WTC11 (cell line): ENCODE measurements at regions not wholly inside any gene's neighbourhood (a gene's known extent, or its start where the extent isn't known, plus 50 kb on each side); places are given as distances from the start of the nearest gene placed in this dataset.

Source experiments
- ATF2 ChIP-seq: sonication (generic); formaldehyde crosslinking; IDR thresholded peaks from 2 replicates; pipeline ENCODE4 v1.8.1; 2022; ENCODE audit warnings: low read depth, missing genetic modification reagents, borderline replicate concordance
- ATF3 ChIP-seq: sonication (generic); formaldehyde crosslinking; conservative IDR thresholded peaks from 2 replicates; pipeline ENCODE4 v1.8.1; 2022; ENCODE audit warnings: mild to moderate bottlenecking, missing genetic modification reagents
- CREM ChIP-seq: sonication (generic); formaldehyde crosslinking; IDR thresholded peaks from 2 replicates; pipeline ENCODE4 v1.8.1; 2022; ENCODE audit warnings: mild to moderate bottlenecking, missing genetic modification reagents, moderate library complexity
- CTCF ChIP-seq: fragments of 200-600 bp; IDR thresholded peaks from 2 replicates; pipeline ENCODE4 v1.8.0; 2022; ENCODE audit warnings: antibody characterized with exemption
- E2F1 ChIP-seq: sonication (generic); formaldehyde crosslinking; IDR thresholded peaks from 2 replicates; pipeline ENCODE4 v1.8.0; 2022; ENCODE audit warnings: mild to moderate bottlenecking, missing genetic modification reagents
- FOXJ3 ChIP-seq: sonication (generic); formaldehyde crosslinking; IDR thresholded peaks from 2 replicates; pipeline ENCODE4 v1.9.0; 2021; ENCODE audit warnings: missing genetic modification reagents, mild to moderate bottlenecking, borderline replicate concordance
- FOXP1 ChIP-seq: sonication (generic); formaldehyde crosslinking; IDR thresholded peaks from 2 replicates; pipeline ENCODE4 v1.8.0; 2022; ENCODE audit warnings: missing genetic modification reagents, mild to moderate bottlenecking, moderate library complexity, borderline replicate concordance
- NR2C2 ChIP-seq: sonication (generic); formaldehyde crosslinking; IDR thresholded peaks from 2 replicates; pipeline ENCODE4 v1.8.0; 2022; ENCODE audit warnings: mild to moderate bottlenecking, missing genetic modification reagents
- ZNF138 ChIP-seq: sonication (generic); formaldehyde crosslinking; conservative IDR thresholded peaks from 2 replicates; pipeline ENCODE4 v1.8.1; 2022; ENCODE audit warnings: mild to moderate bottlenecking, moderate library complexity, missing genetic modification reagents
- ZNF671 ChIP-seq: fragments of 250-450 bp; sonication (Bioruptor Pico); IDR thresholded peaks from 2 replicates; pipeline ENCODE4 v1.8.0; 2021; ENCODE audit warnings: mild to moderate bottlenecking

- TF ChIP-seq E2F1 (no peak), ZNF138 (CRISPR knock-in tag) (no peak), ATF3 (no peak), ATF2 (no peak), CTCF (no peak), ZNF671 (CRISPR knock-in tag) (no peak), FOXJ3 (CRISPR knock-in tag) (no peak), FOXP1 (CRISPR knock-in tag) (no peak), NR2C2 (CRISPR knock-in tag) (no peak), CREM (CRISPR knock-in tag) (no peak)
Measured at GRCh38 chr2:226329180-226329579, 470.4 kb downstream of the IRS1 start.
